Activated B cell treated with CpG ODN at 0.5 μM for 24 hours (primary cell): ENCODE measurements at regions not wholly inside any gene's neighbourhood (a gene's known extent, or its start where the extent isn't known, plus 50 kb on each side); places are given as distances from the start of the nearest gene placed in this dataset.
"Not testable (repeated sequence)": the region's sequence is repeated elsewhere in the genome, so short reads cannot be mapped to it uniquely, and the experiment has no call there.

Experiments used
- ATAC-seq: fragments of 200-7000 bp; cut with Tn5 transposase; one replicate; pipeline ENCODE4 v1.10.0; 2021; ENCODE audit warnings: low read depth, mild to moderate bottlenecking, moderate library complexity
- CTCF ChIA-PET: fragments of 350-600 bp; sonication (Branson Sonifier 250); formaldehyde crosslinking; loops from one replicate; lab custom pipeline; 2021; ENCODE audit warnings: antibody characterized with exemption; lab: Charles Lee
- POLR2A ChIA-PET: fragments of 350-600 bp; sonication (Branson Sonifier 250); formaldehyde crosslinking; loops from one replicate; lab custom pipeline; 2021; ENCODE audit warnings: antibody characterized with exemption; lab: Charles Lee
- DNase-seq: peaks from one replicate; pipeline ENCODE4 v3.0.0; 2022
- H3K27ac Mint-ChIP-seq: one replicate; pipeline ENCODE4 v1.8.0; 2020; ENCODE audit warnings: mixed read lengths
- H3K27me3 Mint-ChIP-seq: one replicate; pipeline ENCODE4 v1.8.0; 2021; ENCODE audit warnings: mixed read lengths
- H3K36me3 Mint-ChIP-seq: one replicate; pipeline ENCODE4 v1.8.0; 2021; ENCODE audit warnings: low read depth, mixed read lengths
- H3K4me1 Mint-ChIP-seq: one replicate; pipeline ENCODE4 v1.8.0; 2021; ENCODE audit warnings: mixed read lengths
- H3K4me3 Mint-ChIP-seq: one replicate; pipeline ENCODE4 v1.8.0; 2020; ENCODE audit warnings: mild to moderate bottlenecking, mixed read lengths
- H3K9me3 Mint-ChIP-seq: one replicate; pipeline ENCODE4 v1.8.0; 2020; ENCODE audit warnings: mixed read lengths
- intact Hi-C: fragments of 100-400 bp; cut with micrococcal nuclease; formaldehyde crosslinking; loops from one replicate; pipeline ENCODE4 v1.15.1; 2024
- TF ChIP-seq, protein P1 (sequence below): fragments of 200-600 bp; IDR thresholded peaks from one replicate; pipeline ENCODE4 v1.8.0; 2022; ENCODE audit warnings: antibody characterized with exemption, mild to moderate bottlenecking

DNA sequence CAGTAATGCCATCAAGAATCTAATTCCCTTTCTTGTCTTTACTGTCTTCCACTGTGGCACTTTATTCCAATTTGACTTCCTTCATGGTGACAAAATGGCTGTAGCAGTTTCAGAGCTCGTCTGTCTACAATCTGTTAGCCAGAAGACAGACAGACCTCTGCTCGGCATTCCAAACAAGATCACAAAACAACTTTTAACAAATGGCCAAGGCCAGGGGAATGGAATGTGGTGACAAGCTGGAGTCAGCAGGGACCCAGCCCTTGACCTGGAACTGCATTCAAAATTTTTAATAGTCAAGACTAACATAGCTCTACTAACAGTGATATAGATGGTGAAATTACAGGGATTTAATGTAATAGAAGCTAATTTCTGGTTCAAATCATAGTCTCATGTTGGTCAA is 637.2 kb downstream of the ETS1 start:
- POLR2A ChIA-PET: no interaction called here

DNA sequence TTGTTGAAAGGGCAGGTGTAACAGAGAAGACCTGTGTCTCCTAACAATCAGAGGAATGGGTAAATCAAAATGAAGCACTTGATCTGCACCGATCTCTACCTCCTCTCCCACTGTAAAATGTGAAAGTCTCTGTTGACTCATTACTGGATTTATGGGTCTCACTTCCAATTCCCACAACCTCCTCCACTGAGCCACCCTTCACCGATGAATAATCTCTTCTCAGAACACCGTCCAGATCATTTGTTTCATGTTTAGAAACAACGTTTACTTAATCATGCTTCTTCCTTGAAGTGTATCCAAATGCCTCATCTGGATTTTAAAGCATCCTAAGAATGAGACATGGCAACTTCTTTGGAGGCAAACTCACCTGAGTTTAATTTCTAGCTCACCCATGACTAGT is 643.6 kb downstream of the ETS1 start:
- no peak for ATAC-seq
- H3K27me3 Mint-ChIP-seq: peaks cover 3% of the 10 kb centered on the region
- TF ChIP-seq, protein P1, sequence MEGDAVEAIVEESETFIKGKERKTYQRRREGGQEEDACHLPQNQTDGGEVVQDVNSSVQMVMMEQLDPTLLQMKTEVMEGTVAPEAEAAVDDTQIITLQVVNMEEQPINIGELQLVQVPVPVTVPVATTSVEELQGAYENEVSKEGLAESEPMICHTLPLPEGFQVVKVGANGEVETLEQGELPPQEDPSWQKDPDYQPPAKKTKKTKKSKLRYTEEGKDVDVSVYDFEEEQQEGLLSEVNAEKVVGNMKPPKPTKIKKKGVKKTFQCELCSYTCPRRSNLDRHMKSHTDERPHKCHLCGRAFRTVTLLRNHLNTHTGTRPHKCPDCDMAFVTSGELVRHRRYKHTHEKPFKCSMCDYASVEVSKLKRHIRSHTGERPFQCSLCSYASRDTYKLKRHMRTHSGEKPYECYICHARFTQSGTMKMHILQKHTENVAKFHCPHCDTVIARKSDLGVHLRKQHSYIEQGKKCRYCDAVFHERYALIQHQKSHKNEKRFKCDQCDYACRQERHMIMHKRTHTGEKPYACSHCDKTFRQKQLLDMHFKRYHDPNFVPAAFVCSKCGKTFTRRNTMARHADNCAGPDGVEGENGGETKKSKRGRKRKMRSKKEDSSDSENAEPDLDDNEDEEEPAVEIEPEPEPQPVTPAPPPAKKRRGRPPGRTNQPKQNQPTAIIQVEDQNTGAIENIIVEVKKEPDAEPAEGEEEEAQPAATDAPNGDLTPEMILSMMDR: no peak
- ChIA-PET CTCF (no interaction called here), POLR2A (no interaction called here)
- no peaks in the 10 kb centered on the region for H3K36me3 Mint-ChIP-seq
- H3K4me1 Mint-ChIP-seq: no peaks in the 10 kb centered on the region
- no peak overlapping the region for H3K27ac Mint-ChIP-seq
- intact Hi-C loops: no loop called here
- H3K4me3 Mint-ChIP-seq: no peak overlapping the region
- H3K9me3 Mint-ChIP-seq: peaks cover 6% of the 10 kb centered on the region
- no peak for DNase-seq

More for the DNA sequence above, 637.2 kb downstream of the ETS1 start:
- peaks cover 7% of the 10 kb centered on the region for H3K27me3 Mint-ChIP-seq
- no peaks in the 10 kb centered on the region for H3K36me3 Mint-ChIP-seq
- ATAC-seq (no peak), DNase-seq (no peak)
- H3K4me1 Mint-ChIP-seq: no peaks in the 10 kb centered on the region
- TF ChIP-seq, protein P1: no peak
- H3K4me3 Mint-ChIP-seq: no peak overlapping the region
- CTCF ChIA-PET: no interaction called here
- H3K27ac Mint-ChIP-seq: no peak overlapping the region
- intact Hi-C loops: no loop called here
- H3K9me3 Mint-ChIP-seq: peaks cover under 1% of the 10 kb centered on the region

DNA sequence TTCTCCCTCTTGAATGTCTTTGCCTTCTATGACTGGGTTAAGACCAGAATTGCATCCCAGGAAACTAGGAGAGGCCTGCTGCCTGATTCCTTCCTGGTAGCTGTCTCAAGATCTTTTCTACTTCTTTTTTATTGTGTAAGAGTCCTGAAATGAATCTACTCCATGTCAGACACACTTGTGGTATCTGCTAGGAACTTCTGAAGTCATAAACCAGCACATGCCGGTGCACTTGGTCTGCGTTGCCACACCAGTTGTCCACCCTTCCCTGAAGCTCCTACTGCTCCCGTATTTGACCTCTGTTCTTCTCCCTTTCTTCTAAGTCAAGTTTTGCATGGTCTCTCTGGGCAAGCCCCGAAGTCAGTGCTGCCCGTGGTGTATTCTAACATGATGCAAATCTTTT is 644.2 kb downstream of the ETS1 start:
- no peak for ATAC-seq
- TF ChIP-seq, protein P1: no peak
- Mint-ChIP-seq H3K4me1 (no peaks in the 10 kb centered on the region), H3K27ac (no peak overlapping the region), H3K9me3 (peaks cover 6% of the 10 kb centered on the region), H3K4me3 (no peak overlapping the region), H3K27me3 (peaks cover 3% of the 10 kb centered on the region), H3K36me3 (no peaks in the 10 kb centered on the region)
- intact Hi-C loops: no loop called here
- DNase-seq: no peak
- ChIA-PET POLR2A (no interaction called here), CTCF (no interaction called here)

DNA sequence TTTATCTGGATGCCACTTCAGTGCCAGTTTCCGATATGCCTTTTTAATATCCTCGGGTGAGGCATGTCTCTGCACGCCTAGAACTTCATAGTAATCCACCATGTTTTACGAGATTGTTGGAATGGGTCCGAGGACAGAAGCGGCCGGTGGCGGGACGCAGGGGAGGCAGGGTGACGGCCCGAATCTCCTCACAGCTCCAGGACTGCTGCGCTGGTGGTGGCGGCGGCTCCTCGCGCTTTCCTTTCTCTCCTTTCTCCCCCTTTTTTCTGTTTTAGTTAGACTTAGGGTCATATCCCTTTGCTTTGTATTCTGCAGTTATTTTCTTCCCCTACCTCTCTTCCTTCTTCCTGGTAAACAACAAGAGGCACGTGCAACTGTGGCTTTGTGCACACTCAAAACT is 645.8 kb downstream of the ETS1 start:
- H3K27ac Mint-ChIP-seq, H3K4me1 Mint-ChIP-seq, POLR2A ChIA-PET, H3K9me3 Mint-ChIP-seq, H3K27me3 Mint-ChIP-seq, DNase-seq, H3K36me3 Mint-ChIP-seq, H3K4me3 Mint-ChIP-seq, intact Hi-C loops, CTCF ChIA-PET: not testable (repeated sequence)
- peak; percentile 61 for ATAC-seq

DNA sequence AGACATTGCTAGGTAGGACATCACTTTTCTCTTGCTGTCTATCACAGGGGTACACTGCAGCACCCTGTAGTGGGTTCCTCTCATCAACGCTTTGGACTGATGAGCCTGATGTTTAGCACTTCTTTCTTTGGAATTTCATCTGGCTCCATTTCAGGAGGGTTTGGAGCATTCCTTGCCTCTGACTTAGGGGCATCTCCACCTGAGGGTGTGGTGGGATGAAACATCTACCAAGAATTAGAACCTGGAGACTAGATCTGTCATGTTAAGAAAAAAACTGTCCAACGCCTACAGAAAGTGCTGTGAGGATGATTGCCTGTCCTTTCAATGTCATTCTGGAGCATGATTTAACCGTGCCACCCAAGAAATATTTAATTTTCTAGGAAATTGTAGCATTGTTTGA is 648.4 kb downstream of the ETS1 start:
- DNase-seq (no peak), ATAC-seq (no peak)
- H3K4me3 Mint-ChIP-seq: no peak overlapping the region
- POLR2A ChIA-PET: no interaction called here
- CTCF ChIA-PET: no interaction called here
- intact Hi-C loops: no loop called here
- no peaks in the 10 kb centered on the region for H3K4me1 Mint-ChIP-seq
- H3K9me3 Mint-ChIP-seq: peaks cover 6% of the 10 kb centered on the region
- TF ChIP-seq, protein P1: no peak
- no peaks in the 10 kb centered on the region for H3K36me3 Mint-ChIP-seq
- H3K27ac Mint-ChIP-seq: no peak overlapping the region
- H3K27me3 Mint-ChIP-seq: no peaks in the 10 kb centered on the region

DNA sequence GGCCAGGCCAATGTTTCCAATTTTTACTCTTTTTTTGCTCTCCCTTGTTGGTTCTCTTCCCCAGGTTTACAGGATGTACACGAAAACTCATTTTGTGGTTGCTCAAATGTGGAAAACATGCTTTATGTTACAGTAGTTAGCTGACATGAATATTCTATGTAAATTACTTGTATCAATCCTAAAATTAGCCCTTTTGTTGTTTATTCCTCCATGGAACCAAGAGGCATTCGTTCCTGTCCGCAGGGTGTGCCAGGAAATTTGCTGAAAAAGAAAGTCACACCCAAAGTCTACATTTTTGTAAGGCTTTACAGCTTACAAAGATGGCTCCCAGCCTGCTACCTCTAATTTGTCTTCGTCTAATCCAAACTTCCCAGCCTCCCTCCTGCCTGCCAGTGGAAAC is 652.3 kb downstream of the ETS1 start:
- intact Hi-C loops: no loop called here
- Mint-ChIP-seq H3K4me1 (no peaks in the 10 kb centered on the region), H3K27me3 (no peaks in the 10 kb centered on the region), H3K27ac (no peak overlapping the region), H3K9me3 (no peaks in the 10 kb centered on the region), H3K4me3 (no peak overlapping the region), H3K36me3 (no peaks in the 10 kb centered on the region)
- TF ChIP-seq, protein P1: no peak
- POLR2A ChIA-PET: no interaction called here
- DNase-seq (no peak), ATAC-seq (no peak)
- CTCF ChIA-PET: no interaction called here

DNA sequence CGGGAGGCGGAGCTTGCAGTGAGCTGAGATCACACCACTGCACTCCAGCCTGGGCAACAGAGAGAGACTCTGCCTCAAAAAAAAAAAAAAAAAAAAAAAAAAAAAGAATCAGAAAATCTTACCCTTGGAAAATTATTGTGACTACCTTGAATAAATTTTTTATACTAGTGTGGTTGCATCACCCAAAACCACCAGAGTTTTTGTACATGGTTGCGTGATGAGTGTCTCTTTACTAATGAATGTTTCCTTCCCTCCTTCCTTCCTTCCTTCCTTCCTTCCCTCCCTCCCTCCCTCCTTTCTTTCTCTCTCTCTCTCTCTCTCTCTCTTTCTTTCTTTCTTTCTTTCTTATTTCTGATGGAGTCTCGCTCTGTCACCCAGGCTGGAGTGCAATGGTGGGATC is 653.4 kb downstream of the ETS1 start:
- H3K4me1 Mint-ChIP-seq, CTCF ChIA-PET, H3K27me3 Mint-ChIP-seq, intact Hi-C loops, H3K27ac Mint-ChIP-seq, DNase-seq, ATAC-seq, H3K36me3 Mint-ChIP-seq, H3K4me3 Mint-ChIP-seq, POLR2A ChIA-PET, H3K9me3 Mint-ChIP-seq: not testable (repeated sequence)
